ENCODE measurements at regions not wholly inside any gene's neighbourhood (a gene's known extent, or its start where the extent isn't known, plus 50 kb on each side); places are given as distances from the start of the nearest gene placed in this dataset.

- in situ Hi-C loops (cut with MboI; ENCODE audit: low pct_ligation_motif_present in 1 of 4, low pct_unique_long_range_greater_than_20kb in 1 of 4, low sequenced_read_pairs in 3 of 4) (no loop called here), intact Hi-C loops (cut with DNase I; ENCODE audit: low total_unique reads) (no loop called here)
- no peak for DNase-seq
- Histone ChIP-seq H3K36me3 (no peaks in the 10 kb centered on the region), H3K9me3 (no peaks in the 10 kb centered on the region), H3K4me1 (peaks cover 0 to 7% (median 0%) of the 10 kb centered on the region in 4 donors), H3K27me3 (no peaks in the 10 kb centered on the region), H3K27ac (no peak overlapping the region), H3K4me3 (no peak overlapping the region)
- no peak for TF ChIP-seq POLR2AphosphoS5 (IDR thresholded peaks at IDR 0.05)
- no peak for TF ChIP-seq CTCF (IDR thresholded peaks at IDR 0.05)
- TF ChIP-seq EP300 (IDR thresholded peaks at IDR 0.05; ENCODE audit: low read depth): no peak
- TF ChIP-seq POLR2A (IDR thresholded peaks at IDR 0.05): no peak
- WGBS, 2 donors (ENCODE audit: low coverage in 1 of 2): 90% methylated on average over 3 of the region's 3 CpGs; no CpG with 5 or more reads in 1 of the 2 donors
These were observed 131.5 kb upstream of the SERTAD2 start for GRCh38 chr2:64785245-64785644.

- no peak for DNase-seq
- Histone ChIP-seq H3K36me3 (no peaks in the 10 kb centered on the region), H3K4me1 (peaks cover 0 to 7% (median 0%) of the 10 kb centered on the region in 4 donors), H3K9me3 (no peaks in the 10 kb centered on the region), H3K27ac (no peak overlapping the region), H3K4me3 (no peak overlapping the region), H3K27me3 (no peaks in the 10 kb centered on the region)
- in situ Hi-C loops (cut with MboI; ENCODE audit: low pct_ligation_motif_present in 1 of 4, low pct_unique_long_range_greater_than_20kb in 1 of 4, low sequenced_read_pairs in 3 of 4) (no loop called here), intact Hi-C loops (cut with DNase I; ENCODE audit: low total_unique reads) (no loop called here)
- no peak for TF ChIP-seq EP300 (IDR thresholded peaks at IDR 0.05; ENCODE audit: low read depth)
- no peak for TF ChIP-seq CTCF (IDR thresholded peaks at IDR 0.05)
- TF ChIP-seq POLR2AphosphoS5 (IDR thresholded peaks at IDR 0.05): no peak
- no peak for TF ChIP-seq POLR2A (IDR thresholded peaks at IDR 0.05)
These were observed 132.8 kb upstream of the SERTAD2 start for GRCh38 chr2:64786343-64787018.

GRCh38 chr2:64787019-64787365, 133.3 kb upstream of the SERTAD2 start:
- no peak overlapping the region for H3K27ac ChIP-seq
- no peaks in the 10 kb centered on the region for H3K9me3 ChIP-seq
- peaks cover 0 to 7% (median 0%) of the 10 kb centered on the region in 4 donors for H3K4me1 ChIP-seq
- no peak for DNase-seq
- 67 to 87% methylated on average over 1 to 6 of the region's 6 CpGs for WGBS, 2 donors (ENCODE audit: low coverage in 1 of 2)
- intact Hi-C loops (cut with DNase I; ENCODE audit: low total_unique reads): no loop called here
- in situ Hi-C loops (cut with MboI; ENCODE audit: low pct_ligation_motif_present in 1 of 4, low pct_unique_long_range_greater_than_20kb in 1 of 4, low sequenced_read_pairs in 3 of 4): no loop called here
- TF ChIP-seq POLR2AphosphoS5 (IDR thresholded peaks at IDR 0.05): no peak
- TF ChIP-seq EP300 (IDR thresholded peaks at IDR 0.05; ENCODE audit: low read depth): no peak
- no peak for TF ChIP-seq CTCF (IDR thresholded peaks at IDR 0.05)
- TF ChIP-seq POLR2A (IDR thresholded peaks at IDR 0.05): no peak
- no peaks in the 10 kb centered on the region for H3K27me3 ChIP-seq
- H3K36me3 ChIP-seq: no peaks in the 10 kb centered on the region
- H3K4me3 ChIP-seq: no peak overlapping the region

- Histone ChIP-seq H3K9me3 (no peaks in the 10 kb centered on the region), H3K4me3 (no peak overlapping the region), H3K27ac (no peak overlapping the region), H3K27me3 (no peaks in the 10 kb centered on the region), H3K36me3 (no peaks in the 10 kb centered on the region), H3K4me1 (peaks cover 0 to 7% (median 0%) of the 10 kb centered on the region in 4 donors)
- DNase-seq: no peak
- 89 to 100% methylated on average over 1 to 5 of the region's 5 CpGs for WGBS, 2 donors (ENCODE audit: low coverage in 1 of 2)
- in situ Hi-C loops (cut with MboI; ENCODE audit: low pct_ligation_motif_present in 1 of 4, low pct_unique_long_range_greater_than_20kb in 1 of 4, low sequenced_read_pairs in 3 of 4) (no loop called here), intact Hi-C loops (cut with DNase I; ENCODE audit: low total_unique reads) (no loop called here)
- TF ChIP-seq POLR2AphosphoS5 (IDR thresholded peaks at IDR 0.05) (no peak), CTCF (IDR thresholded peaks at IDR 0.05) (no peak), POLR2A (IDR thresholded peaks at IDR 0.05) (no peak), EP300 (IDR thresholded peaks at IDR 0.05; ENCODE audit: low read depth) (no peak)
These were observed 134.0 kb upstream of the SERTAD2 start for GRCh38 chr2:64787698-64788097.

All from transverse colon (tissue), 4 donors.